ENCODE measurements at regions not wholly inside any gene's neighbourhood (a gene's known extent, or its start where the extent isn't known, plus 50 kb on each side); places are given as distances from the start of the nearest gene placed in this dataset.
"Not testable (repeated sequence)": the region's sequence is repeated elsewhere in the genome, so short reads cannot be mapped to it uniquely, and the experiment has no call there.

DNA sequence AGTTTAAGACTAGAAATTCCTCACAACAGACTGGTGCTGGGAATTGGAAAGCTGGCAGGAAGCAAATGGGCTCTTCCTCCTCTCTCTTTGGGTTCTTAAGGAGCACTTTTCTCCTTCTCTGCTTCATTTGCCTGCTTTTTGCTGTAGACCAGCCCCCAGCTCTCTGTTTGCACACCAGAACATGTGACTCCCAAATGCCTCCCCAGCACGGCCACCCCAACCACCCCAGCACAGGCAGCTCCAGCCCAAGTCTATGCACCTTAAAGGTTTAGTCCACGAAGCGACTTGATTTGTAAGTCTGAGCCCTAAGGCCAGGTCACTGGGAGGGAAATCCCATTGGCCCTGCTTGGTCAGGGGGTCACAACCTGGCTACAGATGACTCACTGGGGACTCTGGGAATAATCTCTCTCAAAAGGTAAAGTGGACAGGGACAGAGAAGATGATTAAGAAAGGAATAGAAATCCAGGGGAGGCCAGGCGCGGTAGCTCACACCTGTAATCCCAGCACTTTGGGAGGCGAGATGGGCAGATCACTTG, 377.8 kb upstream of the PROK2 start:
- DNase-seq, result no peak

DNA sequence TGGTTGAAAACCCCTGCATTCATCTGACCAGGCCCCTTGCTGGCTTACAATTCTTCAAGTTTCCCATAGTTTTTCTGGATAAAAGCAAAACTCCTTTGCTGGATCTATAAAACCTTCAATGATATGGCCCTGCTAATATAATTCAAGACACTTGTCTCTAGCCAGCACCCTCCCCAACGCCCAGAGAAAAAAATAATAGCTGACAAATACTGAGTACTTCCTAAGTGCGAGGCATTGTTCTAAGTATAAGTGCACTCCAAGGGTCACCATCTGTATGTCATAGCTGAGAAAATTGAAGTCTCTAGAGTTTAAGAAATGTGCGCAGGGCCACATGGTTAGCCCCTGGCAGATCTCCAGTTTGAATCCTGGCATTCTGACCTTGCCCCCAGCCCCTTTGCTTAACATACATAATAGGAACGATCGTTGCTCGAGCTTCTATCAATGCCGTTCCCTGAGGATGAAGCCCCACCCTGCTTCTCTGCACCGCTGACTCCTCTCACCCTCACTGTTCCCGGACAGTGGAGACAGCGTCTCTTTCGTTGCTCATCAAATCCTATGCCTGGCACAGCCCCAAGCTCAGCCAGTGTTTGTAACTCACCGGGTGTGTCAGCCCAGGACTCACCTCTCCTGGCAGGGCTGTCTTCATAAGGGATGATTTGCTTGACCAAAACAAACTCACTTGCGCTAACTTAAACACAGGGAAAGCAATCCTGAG, 377.1 kb upstream of the PROK2 start:
- peak; percentile 21 for DNase-seq

DNA sequence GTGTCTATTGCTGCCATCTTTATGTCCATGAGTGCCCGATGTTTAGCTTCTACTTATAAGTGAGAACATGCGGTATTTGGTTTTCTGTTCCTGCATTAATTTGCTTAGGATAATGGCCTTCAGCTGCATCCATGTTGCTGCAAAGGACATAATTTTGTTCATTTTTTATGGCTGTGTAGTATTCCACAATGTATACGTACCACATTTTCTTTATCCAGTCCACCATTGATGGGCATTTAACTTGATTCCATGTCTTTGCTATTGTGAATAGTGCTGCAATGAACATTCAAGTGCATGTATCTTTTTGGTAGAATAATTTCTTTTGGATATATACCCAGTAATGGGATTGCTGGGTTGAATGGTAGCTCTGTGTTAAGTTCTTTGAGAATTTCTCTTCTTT, 376.3 kb upstream of the PROK2 start:
- not testable (repeated sequence) for DNase-seq

DNA sequence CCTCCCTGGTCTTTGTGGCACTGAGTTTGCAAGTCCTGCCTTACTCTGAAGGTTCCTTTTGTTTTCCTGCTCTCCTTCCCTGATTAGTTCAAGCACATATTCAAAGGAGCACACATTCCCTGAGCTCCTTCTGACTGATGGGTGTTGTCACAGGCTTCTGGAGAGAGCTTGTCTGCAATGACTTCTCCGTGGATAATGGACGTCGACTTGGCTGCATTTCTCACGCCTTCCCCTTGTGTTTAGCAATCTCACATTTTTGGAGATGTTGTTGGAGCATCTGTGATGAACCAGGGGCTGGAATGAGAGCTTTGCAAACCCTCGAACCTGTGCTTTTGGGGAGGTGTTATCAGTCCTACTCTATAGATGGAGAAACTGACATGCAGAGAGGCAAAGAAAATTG, 375.4 kb upstream of the PROK2 start:
- no peak for DNase-seq

DNA sequence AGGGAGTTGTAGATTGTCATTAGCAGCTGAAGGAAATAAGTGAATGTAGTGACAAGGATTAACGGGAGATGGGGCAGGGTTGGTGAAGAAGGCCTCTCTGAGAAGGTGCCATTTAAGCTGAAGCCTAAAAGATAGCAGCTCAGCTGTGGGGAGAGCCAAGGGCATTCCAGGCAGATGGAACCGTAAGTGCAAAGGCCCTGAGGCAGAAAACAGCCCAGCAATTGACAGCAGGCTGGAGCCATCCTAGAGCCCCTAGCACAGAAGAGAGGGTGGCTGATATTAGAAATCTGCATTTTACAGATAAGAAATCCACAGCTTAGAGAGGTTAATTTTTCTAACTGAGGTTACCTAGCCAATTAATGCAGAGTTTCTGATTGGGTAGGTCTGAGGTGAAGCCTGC, 374.5 kb upstream of the PROK2 start:
- no peak for DNase-seq

DNA sequence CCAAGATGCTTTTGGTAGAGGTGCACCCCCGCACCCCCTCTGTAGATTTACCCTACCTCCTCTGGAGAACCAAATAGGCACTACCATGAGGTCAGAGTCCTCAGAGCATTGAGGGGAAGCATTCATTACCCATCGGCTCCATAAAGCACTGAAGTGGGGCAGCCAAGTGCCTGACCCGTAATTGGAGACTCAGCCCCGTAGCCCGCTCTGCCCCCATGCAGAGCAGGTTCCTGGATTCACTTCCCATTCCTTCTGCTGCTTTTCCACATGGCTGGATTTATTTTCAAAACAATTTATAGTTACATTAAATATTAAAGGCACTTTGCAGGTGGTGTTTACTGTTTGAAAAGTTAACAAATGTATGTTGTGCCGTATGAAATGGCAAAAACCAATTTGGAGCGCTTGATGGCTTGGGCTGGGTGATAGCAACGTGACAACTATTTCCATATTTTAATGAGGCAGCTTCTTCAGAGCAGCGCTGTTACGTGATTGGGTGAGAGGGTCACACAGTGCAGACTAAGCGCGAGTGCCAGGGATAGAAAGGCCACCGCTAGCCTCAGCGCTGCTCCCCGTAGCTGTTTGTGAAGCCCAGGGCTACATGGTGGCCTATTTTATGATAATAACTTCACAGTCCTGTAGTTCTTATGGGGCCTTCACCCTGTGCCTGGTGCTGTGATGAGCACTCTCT, 373.8 kb upstream of the PROK2 start:
- DNase-seq, result no peak

DNA sequence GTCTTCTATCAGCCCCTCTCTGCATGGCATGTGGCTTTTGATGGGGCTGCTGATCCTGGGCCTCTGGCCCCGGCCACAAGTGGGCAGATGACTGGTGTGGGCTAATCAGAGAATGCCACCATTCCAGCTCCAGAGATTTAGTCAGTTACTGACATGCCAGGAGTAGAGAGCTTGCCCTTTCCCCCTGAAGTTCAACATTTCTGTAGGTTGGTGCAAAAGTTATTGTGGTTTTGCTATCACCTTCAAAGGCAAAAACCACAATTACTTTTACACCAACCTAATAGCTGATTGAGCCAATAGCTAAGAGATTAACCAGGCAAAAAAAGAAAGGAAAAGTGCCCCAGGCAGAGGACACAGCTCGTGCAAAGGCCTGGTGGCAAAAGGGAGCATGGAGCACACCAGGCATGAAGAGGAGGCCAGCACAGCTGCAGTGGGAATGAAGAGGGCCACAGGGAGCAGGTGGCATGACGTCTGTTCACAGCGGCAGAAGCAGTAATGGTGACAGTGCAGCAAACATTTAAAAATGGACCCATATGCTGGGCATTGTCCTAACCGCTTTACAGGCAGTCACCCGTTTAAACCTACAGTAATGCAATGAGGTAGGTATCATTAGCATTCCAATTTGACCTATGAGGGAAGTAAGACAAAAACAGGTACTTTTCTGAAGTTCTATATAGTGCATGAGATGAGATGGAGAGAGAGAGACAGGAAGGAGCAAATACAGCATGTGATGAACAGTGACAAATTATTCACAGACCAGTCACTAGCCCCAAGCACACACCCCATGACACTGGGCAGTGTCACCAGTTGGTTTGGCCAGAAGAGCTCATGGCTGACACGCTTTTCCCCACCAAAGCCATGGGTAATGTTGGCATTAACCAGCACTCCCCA, 373.0 kb upstream of the PROK2 start:
- no peak for DNase-seq

DNA sequence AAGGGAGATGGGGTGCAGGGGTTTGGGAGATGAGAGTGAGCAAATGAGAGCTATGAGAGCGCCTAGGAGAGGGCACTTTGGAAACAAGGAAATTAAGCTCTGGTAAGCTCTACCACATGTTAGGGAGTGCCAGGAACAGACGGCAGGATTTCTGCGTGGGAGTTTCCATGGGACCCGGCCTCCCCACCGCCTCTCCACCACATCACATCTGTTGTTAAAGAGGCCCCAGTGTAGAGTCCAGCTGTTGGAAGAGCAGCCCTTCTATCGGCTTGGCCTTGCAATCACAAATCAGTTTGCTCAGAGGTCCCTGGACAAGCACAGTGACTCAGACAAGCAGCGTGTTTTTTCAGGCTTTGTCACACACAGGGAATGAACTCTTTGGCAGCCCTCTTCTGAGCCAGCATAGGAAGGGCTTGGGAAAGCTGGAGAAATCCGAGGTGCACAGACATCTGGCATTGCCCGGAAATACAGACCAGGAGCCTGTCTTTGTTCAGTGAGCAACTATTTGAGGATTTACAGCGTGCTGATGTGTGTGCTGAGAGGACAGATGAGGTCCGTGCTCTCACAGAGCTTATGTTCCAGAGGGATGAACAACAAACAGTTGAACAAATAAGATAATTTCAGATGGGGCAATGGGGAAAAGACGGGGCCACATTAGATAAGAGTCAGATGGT, 370.6 kb upstream of the PROK2 start:
- no peak for DNase-seq

DNA sequence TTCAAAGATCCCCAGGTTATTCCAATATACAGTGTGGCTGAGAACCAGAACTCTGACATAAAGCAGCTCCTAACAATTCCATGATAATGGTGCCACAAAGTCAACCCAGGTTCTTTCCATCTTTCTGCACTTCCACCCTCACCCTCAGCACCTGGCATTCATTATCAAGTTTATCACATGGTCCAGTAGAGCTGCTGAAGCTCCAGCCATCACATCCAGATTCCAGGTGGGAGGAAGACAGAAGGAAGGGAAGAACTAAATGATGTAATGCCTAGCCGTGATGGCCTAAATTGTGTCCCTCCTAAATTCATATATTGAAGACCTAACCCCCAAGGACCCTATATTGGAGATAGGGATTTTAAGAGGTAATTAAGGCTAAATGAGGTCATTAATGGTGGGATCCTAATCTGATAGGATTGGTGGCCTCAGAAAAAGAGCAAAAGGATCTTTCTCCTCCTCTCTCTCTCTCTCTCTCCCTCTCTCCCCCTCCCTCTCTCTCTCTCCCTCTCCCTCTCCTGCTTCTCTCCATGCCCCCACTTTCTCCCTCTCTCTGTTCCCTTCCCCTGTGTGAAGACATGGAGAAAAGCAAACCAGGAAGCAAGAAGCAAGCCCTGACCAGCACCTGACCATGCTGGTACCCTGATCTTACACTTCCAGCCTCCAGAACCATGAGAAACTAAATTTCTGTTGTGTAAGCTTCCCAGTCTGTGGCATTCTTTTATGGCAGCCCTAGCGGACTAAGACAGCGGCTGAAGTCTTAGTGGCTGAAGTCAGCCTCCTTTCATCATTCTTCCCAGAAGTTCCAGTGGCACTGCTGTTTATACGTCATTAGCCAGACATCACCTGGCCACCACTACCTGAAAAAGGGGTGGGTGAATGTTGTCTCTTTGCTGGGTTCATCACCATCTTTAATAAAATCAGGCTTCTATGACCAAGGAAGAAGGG, 369.7 kb upstream of the PROK2 start:
- no peak for DNase-seq

DNA sequence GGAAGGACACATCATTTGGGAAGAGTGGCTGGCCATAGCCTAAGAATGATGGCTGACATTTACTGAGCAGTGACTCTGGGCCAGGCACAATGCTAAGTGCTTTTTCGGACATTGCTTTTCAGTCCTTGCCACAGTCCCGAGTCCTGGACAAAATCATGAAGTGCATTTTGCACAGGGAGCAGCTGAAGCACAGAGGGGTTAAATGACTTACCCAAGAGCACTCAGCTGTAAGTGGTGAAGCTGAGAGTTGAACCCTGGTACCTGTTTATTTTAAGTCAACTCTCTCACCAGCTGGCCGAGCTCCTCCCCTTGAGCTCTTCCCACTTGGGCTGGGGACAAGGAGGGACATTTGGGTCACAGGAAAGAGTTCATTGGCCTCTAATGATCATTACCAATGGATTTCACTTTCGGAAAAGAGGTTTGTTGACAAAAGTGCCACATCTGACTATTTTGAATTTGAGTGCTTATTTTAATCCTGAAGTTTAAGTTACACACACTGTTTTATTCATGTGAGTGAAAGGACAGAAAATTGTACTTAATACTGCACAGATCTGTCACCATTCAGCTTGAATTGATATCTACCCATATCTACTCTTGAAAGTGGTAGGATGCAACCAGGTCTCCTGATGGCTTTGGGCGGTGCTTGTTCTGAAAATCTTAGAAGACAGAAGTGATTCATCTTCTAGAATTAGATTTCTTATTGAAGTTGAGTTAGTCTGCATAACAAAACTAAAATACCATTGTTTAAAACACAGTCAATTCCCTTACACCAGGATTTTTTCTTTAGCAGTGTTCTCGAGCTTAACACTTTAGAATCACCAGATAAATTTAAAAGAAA, 368.7 kb upstream of the PROK2 start:
- DNase-seq, result no peak

DNA sequence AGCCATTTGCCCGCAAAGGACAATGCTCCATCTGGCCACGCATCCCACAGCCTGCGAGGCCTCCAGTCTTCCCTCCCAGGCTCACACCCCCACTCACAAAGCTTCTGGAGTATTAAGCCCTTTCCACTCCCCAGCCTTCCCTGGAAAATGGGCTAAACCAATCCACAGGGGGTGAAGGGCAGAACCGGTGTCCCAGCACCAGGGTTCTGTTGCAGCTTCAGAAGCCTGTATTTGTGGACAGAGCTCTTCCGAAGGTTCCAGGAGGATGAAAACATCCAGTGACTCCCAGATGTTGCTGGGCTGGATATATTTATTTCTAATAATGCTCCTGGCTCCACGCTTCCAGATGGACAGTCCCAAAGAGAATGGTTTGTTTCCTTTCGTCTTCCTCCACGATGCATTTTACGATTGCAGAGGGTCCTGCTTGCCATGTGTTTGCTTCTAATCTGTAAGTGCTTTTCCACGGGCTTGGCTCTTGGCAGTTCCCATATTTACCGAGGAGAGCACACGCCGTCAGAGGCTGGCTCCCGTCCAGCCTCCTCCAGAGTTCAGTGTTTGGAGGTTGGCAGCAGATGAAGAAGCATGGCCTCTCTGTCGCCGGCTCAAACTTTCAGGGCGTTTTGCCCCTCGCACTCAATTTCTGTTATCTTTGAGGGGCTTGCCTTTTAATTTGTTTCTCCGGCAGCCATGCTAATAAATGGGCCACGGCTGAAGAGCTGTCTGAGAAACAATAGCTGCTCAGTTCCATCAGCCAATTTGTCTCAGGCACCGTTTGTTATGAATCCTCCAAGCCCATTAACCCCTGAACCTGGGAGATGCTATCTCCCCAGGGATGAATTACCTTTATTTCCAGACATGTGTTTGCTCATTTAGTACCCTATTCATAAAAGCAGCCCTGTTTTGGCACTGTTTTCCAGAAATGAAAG, 367.9 kb upstream of the PROK2 start:
- DNase-seq, result peak; percentile 91

DNA sequence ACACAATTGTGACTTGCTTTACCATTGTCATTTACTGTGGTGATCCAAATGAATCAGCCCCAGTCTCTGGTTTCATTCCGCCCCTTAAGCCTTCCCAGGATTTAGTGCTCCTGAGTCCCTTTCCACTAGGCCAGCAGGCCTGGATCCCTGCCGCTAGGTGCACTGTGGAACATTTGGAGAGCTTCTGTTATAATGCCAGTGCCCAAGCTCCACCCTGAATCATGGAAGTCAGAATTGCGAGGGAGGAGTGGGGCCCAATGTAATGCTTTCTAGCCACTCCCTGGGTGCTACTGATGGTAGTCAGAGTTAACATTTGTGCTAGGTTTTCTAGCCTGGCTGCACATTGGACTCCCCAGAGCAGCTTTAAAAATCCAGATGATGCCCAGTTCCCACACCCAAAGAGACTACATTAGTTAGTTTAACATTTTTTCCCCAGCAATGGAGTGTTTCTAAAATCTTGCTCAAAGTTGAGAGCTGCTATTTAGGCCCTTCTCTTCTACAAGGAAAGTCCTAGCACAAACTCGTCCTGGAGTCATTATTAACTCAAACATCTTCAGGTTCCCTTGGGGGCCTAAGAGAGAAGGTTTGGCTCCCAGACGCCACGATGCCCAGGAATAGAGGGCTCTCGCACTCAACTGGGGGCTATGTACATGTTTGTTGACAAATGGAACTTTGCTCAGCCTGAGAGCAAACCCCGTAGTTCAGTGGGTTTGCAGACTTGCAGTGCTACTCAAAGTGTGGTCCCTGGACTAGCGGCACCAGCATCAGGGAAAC, 366.7 kb upstream of the PROK2 start:
- no peak for DNase-seq

DNA sequence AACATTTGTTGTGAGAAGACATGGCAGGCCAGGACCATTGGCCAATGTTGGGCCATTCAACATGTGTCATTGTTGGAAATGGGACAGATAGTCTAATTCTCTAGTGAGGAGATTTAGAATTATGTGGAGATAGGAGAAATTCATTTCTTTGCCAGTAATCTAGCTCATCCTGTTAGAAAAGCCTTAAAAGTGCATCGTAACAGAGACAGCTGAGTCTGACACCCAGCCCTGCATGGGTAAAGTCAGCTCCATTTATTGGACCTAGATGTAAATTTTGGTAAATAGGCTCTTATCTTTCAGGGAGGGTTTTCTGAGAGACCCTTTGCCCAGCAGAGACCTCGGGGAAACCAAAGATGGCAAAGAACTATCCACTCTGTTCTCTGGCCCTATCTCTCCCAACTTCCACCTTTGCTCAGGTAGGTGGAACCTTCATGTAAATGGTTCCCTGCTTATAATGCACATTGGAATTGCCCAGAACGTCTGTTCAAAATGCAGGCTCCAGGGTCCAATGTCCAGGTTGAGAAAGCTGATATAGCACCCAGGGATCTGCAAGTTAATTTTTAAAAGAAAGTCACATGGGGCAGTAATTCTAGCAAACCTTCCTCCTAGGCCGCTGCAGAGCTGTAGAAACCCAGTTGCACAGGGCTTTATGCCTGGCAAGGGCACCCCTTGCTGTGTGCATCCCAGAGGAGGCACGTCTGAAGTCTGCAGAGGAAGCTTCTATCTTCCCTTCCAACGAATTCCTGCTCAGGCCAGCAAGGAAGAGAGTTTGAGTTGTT, 365.9 kb upstream of the PROK2 start:
- DNase-seq, result no peak

DNA sequence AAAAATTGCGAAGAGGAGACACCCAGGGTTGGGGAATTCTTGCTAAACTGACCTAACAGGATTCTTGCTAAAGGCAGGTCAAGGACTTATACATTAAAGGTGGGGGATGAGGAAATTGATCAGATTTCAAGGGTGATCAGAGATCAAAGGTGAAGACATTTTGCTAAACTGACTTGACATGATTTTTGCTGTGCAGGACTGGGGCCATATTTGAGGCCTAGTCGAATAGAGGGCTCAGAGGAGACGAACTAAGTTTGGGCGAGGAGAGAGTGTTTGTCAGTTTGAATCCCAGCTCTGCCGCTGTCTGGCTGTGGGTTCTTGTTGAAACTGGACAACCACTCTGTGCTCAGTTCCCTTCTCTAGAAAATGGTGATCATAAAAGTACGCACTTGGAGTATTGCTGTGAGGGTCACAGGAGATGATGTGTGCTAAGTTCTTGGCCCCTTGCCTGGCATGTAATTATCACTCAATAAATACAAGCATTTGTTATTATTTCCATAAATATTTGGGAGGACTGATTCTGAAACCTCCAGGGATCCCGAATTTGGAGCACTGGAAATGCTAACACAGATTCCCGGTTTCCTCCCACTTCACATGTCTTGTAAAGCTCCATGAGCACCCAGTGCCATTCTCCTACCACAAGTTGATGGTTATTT, 364.8 kb upstream of the PROK2 start:
- no peak for DNase-seq

DNA sequence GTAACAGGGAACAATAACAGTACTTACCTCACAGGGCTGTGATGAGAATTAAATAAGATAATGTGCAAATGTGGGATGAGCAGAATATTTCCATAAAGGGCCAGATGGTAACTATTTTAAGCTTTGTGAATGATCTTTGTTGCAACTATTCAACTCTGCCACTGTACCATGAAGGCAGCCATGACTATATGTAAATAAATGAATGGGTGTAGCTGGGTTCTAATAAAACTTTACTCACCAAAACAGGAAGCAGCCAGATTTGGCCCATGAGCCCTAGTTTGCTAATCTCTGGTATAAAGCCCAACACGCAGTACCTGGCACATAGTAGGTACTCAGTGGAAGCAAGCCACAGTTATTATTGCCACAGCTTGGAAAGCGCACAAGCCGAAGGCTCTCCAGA, 362.7 kb upstream of the PROK2 start:
- DNase-seq, result no peak

DNA sequence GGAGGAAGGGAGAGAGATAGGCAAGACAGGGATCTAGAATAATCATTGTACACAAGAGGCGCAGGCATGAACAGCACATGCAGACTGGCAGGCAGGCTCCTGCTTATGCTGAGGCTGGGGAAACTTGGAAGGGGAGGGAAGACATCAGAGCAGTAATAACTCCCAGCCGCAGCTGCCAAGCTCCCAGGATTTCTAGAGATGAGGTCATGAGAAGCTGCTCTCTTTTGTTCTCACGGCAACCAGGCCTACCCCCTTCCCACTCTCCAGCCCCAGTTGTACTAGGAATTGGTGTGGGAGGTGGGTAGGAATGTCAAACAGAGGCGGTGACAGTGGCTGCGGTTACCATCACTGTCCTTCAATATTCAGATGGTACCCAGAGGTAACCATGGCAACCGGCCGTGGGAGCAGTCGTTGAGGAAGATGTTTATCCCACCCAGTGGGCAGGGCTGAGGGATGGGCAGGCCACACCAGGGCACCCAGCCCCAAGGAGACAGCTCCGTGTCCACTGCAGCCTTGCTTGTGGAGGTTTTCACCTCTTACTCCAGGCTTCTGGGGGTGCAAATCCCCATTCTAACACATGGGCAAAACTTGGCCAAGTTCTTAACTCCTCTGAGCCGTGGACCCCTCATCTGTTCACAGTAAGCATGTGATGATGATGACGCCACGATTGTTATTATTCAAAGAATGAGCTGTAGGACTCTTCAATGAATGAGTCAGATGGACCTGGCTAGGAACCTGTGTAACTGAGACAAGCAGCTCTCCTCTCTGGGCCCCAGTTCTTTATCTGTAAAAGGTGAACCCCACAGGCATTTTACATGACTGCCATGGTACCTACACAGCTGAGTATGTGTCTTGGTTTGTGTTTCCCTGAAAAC, 360.8 kb upstream of the PROK2 start:
- DNase-seq, result no peak
